Ascending aorta (tissue), 2 donors: ENCODE measurements at regions not wholly inside any gene's neighbourhood (a gene's known extent, or its start where the extent isn't known, plus 50 kb on each side); places are given as distances from the start of the nearest gene placed in this dataset.

ENCODE experiments used
- DNase-seq, 2 donors: peaks; one replicate each; pipeline ENCODE4 v3.0.0-alpha.2; 2019; ENCODE audit warnings: low spot score in 2 of 2
- H3K27ac ChIP-seq, 2 donors: fragments of 200-600 bp; sonication (generic); one replicate each; pipeline ENCODE4 v1.5.1; 2016 to 2017; ENCODE audit warnings: mild to moderate bottlenecking in 1 of 2
- H3K27me3 ChIP-seq: fragments of 200-600 bp; sonication (generic); one replicate; pipeline ENCODE4 v1.5.1; 2017
- H3K36me3 ChIP-seq, 2 donors: fragments of 200-600 bp; sonication (generic); one replicate each; pipeline ENCODE4 v1.5.1; 2016
- H3K4me1 ChIP-seq, 2 donors: fragments of 200-600 bp; sonication (generic); one replicate each; pipeline ENCODE4 v1.5.1; 2016 to 2017; ENCODE audit warnings: mild to moderate bottlenecking in 1 of 2
- H3K4me3 ChIP-seq, 2 donors: fragments of 200-600 bp; sonication (generic); one replicate each; pipeline ENCODE4 v1.5.1; 2016 to 2017; ENCODE audit warnings: mild to moderate bottlenecking in 1 of 2
- H3K9me3 ChIP-seq, 2 donors: fragments of 200-600 bp; sonication (generic); one replicate each; pipeline ENCODE4 v1.5.1; 2016
- CTCF ChIP-seq, 3 experiments: fragments of 200-600 bp in 2 of 3; fragments of 450-650 bp in 1 of 3; sonication (generic) in 2 of 3; IDR thresholded peaks; one replicate each; pipeline ENCODE4 v1.5.1; 2016 to 2019; ENCODE audit warnings: antibody characterized with exemption in 3 of 3, mild to moderate bottlenecking in 1 of 3, moderate library complexity in 1 of 3
- intact Hi-C: fragments of 100-400 bp; cut with DNase I; formaldehyde crosslinking; loops from one replicate; pipeline ENCODE4 v1.15.1; 2023

DNA sequence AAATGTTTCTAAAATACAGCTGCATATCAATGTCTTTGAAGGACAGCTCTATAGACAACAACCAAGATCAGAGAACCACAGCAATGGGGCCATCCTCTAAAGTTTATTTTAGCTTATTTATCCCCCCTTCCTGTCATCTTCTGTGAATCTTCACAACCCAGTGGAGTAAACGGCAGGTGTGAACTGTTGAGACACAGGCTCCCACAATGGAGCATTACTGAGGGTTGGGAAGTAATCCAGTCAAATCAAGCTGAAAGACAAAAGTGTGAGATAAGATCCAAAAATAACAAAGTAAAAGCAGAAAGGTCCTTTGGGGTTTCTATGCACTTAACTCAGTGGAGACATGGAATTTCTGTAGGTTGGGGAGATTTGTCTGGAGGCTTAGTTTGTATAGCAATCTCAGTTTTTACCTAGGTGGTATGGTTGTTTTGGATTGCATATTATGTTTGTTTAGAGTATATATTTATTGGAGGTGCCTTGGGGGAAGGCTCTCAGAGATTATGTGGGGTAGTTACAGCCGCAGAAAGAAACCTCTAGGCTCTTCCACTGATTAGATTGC, 286.9 kb upstream of the ADGRL2 start:
- no peak for TF ChIP-seq CTCF (IDR thresholded peaks at IDR 0.05)
- Histone ChIP-seq H3K4me1 (no peaks in the 10 kb centered on the region), H3K27ac (no peak overlapping the region), H3K27me3 (no peaks in the 10 kb centered on the region), H3K36me3 (no peaks in the 10 kb centered on the region), H3K9me3 (no peaks in the 10 kb centered on the region), H3K4me3 (no peak overlapping the region)
- no peak for DNase-seq
- intact Hi-C loops = no loop called here

DNA sequence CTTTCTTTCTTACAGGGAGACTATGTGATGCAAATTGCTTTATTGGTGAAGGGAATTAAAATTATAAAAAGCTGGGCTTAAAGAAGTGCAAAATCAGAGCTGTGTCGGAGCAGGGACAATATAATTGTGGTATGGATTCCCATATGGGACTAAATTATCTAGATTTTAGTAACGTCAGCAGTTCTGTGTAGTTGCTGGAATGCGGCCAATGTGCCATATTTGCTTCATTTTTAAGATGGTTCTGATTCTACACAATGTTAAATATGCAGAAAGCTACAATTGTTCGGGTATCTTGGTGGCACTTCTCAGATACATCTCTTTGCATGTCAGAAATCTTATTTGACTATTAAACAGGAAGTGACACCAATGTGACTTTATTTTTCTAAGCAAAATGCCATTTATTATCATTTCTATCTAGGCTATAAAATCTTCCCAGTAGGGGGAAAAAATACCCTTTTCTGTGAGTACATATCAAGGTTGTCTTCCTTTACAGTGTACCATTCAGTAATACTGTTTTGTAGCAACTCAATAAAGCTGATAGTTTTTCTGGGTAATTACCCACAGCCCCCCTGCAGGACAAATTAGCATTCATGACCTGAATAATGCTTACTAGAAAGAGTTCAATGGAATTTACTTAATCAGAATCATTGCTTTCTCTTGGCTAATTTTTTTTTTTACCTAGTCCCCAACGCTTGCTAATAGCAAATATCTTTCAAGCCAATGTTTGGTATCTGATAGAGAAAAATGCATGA, 288.3 kb upstream of the ADGRL2 start:
- DNase-seq = no peak

DNA sequence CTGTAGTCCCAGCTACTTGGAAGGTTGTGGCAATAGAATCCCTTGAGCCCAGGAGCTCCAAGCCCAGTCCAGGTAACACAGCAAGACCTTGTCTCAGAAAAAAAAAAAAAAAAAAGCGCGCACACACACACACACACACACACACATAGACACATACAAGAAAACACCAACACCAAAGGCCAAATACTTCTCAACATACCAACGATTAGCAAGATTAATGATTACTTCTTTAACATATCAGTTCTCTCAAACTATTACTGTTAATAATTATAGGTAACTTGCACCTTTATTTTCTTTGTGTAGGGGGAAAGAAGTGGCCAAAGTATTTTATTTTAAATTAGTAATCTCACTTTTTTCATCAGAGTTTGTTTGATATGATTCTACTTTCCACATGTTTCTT, 289.5 kb upstream of the ADGRL2 start:
- TF ChIP-seq CTCF (IDR thresholded peaks at IDR 0.05) = no peak
- no peaks in the 10 kb centered on the region for H3K36me3 ChIP-seq
- no peak for DNase-seq
- no peak overlapping the region for H3K4me3 ChIP-seq
- H3K9me3 ChIP-seq = no peaks in the 10 kb centered on the region
- no peaks in the 10 kb centered on the region for H3K27me3 ChIP-seq
- H3K27ac ChIP-seq = no peak overlapping the region
- no peaks in the 10 kb centered on the region for H3K4me1 ChIP-seq
- intact Hi-C loops = no loop called here

More for the DNA sequence above, 288.3 kb upstream of the ADGRL2 start:
- no peak for TF ChIP-seq CTCF (IDR thresholded peaks at IDR 0.05)
- H3K27me3 ChIP-seq = no peaks in the 10 kb centered on the region
- no peak overlapping the region for H3K4me3 ChIP-seq
- no peaks in the 10 kb centered on the region for H3K9me3 ChIP-seq
- intact Hi-C loops = no loop called here
- H3K36me3 ChIP-seq = no peaks in the 10 kb centered on the region
- no peak overlapping the region for H3K27ac ChIP-seq
- H3K4me1 ChIP-seq = no peaks in the 10 kb centered on the region

GRCh38 chr1:81510701-81511100, 290.0 kb upstream of the ADGRL2 start:
- Histone ChIP-seq H3K4me1 (no peaks in the 10 kb centered on the region), H3K4me3 (no peak overlapping the region), H3K27me3 (no peaks in the 10 kb centered on the region), H3K27ac (no peak overlapping the region), H3K9me3 (no peaks in the 10 kb centered on the region), H3K36me3 (no peaks in the 10 kb centered on the region)
- DNase-seq = no peak
- intact Hi-C loops = no loop called here
- no peak for TF ChIP-seq CTCF (IDR thresholded peaks at IDR 0.05)

DNA sequence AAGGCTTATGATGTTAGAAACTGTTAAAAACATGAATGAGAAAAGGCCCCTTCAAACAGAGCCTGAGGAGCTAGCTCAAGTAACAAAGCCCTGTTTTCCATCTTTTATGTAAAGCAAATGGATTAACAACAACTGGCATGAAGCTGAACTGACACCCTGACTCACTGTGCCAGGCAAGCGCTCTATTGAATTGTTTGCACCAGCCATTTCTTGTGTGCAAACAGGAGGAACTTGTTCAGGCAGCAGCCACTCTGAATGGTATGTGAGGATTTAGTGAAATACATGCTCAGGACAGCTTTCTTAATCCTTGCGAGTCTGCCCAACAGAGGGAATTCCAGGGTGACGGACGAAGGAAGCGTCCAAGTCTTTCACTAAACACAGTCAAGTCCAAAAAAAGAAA, 291.1 kb upstream of the ADGRL2 start:
- H3K27ac ChIP-seq = no peak overlapping the region
- intact Hi-C loops = loop anchor here (5.0 kb wide), 1 partner anchor 73 kb away; no protein-coding TSS in a partner anchor
- no peak for TF ChIP-seq CTCF (IDR thresholded peaks at IDR 0.05)

More for the DNA sequence above, 291.1 kb upstream of the ADGRL2 start:
- Histone ChIP-seq H3K4me3 (no peak overlapping the region), H3K4me1 (no peaks in the 10 kb centered on the region), H3K36me3 (no peaks in the 10 kb centered on the region), H3K27me3 (no peaks in the 10 kb centered on the region), H3K9me3 (no peaks in the 10 kb centered on the region)
- no peak for DNase-seq
